ENCODE measurements at regions not wholly inside any gene's neighbourhood (a gene's known extent, or its start where the extent isn't known, plus 50 kb on each side); places are given as distances from the start of the nearest gene placed in this dataset.

DNA sequence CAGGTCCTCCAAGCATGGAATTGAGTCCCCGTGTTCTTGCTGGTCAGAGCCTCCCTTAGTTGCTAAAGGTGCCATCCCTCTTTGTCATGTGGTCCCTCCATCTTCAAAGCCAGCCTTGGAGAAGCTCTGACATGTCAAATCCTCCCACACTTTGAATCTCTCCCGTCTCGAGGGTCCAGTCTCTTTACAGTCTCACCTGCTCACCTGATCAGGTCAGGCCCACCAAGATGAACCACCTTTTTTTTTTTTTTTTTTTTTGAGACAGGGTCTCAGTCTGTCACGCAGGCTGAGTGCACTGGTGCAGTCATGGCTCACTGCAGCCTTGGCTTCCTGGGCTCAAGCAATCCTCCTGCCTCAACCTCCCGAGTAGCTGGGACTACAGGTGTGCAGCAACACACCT lies 100.3 kb upstream of the PRR5 start:
- TF ChIP-seq, protein P1, sequence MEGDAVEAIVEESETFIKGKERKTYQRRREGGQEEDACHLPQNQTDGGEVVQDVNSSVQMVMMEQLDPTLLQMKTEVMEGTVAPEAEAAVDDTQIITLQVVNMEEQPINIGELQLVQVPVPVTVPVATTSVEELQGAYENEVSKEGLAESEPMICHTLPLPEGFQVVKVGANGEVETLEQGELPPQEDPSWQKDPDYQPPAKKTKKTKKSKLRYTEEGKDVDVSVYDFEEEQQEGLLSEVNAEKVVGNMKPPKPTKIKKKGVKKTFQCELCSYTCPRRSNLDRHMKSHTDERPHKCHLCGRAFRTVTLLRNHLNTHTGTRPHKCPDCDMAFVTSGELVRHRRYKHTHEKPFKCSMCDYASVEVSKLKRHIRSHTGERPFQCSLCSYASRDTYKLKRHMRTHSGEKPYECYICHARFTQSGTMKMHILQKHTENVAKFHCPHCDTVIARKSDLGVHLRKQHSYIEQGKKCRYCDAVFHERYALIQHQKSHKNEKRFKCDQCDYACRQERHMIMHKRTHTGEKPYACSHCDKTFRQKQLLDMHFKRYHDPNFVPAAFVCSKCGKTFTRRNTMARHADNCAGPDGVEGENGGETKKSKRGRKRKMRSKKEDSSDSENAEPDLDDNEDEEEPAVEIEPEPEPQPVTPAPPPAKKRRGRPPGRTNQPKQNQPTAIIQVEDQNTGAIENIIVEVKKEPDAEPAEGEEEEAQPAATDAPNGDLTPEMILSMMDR (IDR thresholded peaks at IDR 0.05), result no peak
- TF ChIP-seq EZH2 (IDR thresholded peaks at IDR 0.05), result no peak
